MCF 10A (cell line): ENCODE measurements at regions not wholly inside any gene's neighbourhood (a gene's known extent, or its start where the extent isn't known, plus 50 kb on each side); places are given as distances from the start of the nearest gene placed in this dataset.

Experiments used
- BruUV-seq: library from RNA; stranded (reverse); fragments of 400-500 nt; replicated peaks from 2 replicates; lab custom pipeline; 2021; lab: Mats Ljungman, UMichigan
- CTCF ChIA-PET: fragments of 300-600 bp; sonication (Branson Sonifier 250); formaldehyde crosslinking; extraction: SDS; loops from one replicate; lab custom pipeline; 2021; ENCODE audit warnings: antibody characterized with exemption, inconsistent platforms; lab: Yijun Ruan, JAX
- POLR2A ChIA-PET: fragments of 300-600, 350-650 bp; sonication (Branson Sonifier 250); formaldehyde crosslinking; extraction: SDS; loops from one replicate; lab custom pipeline; 2020; ENCODE audit warnings: antibody characterized with exemption, inconsistent platforms; lab: Yijun Ruan, JAX
- DNase-seq: peaks from one replicate; pipeline ENCODE4 v3.0.0-alpha.2; 2018; ENCODE audit not compliant: unreplicated experiment
- H3K27ac Mint-ChIP-seq: one replicate; pipeline ENCODE4 v1.8.0; 2022; ENCODE audit warnings: mild to moderate bottlenecking, low read depth, mixed read lengths; ENCODE audit not compliant: unreplicated experiment
- H3K27me3 Mint-ChIP-seq: one replicate; pipeline ENCODE4 v1.8.0; 2022; ENCODE audit warnings: mixed read lengths; ENCODE audit not compliant: insufficient read depth, unreplicated experiment
- H3K36me3 Mint-ChIP-seq: one replicate; pipeline ENCODE4 v1.8.0; 2022; ENCODE audit warnings: mild to moderate bottlenecking, moderate library complexity, mixed read lengths; ENCODE audit not compliant: insufficient read depth, unreplicated experiment
- H3K4me1 Mint-ChIP-seq: one replicate; pipeline ENCODE4 v1.8.0; 2022; ENCODE audit warnings: mixed read lengths; ENCODE audit not compliant: insufficient read depth, unreplicated experiment
- H3K4me3 Mint-ChIP-seq: one replicate; pipeline ENCODE4 v1.8.0; 2022; ENCODE audit warnings: mild to moderate bottlenecking, moderate library complexity, mixed read lengths; ENCODE audit not compliant: unreplicated experiment
- H3K9me3 Mint-ChIP-seq: one replicate; pipeline ENCODE4 v1.8.0; 2022; ENCODE audit warnings: mixed read lengths; ENCODE audit not compliant: unreplicated experiment
- intact Hi-C: fragments of 100-400 bp; cut with micrococcal nuclease; formaldehyde crosslinking; loops from 2 replicates; pipeline ENCODE4 v1.14.1; 2022
- TF ChIP-seq, protein P1 (sequence below): fragments of 200-600 bp; IDR thresholded peaks from one replicate; pipeline ENCODE4 v1.8.0; 2022; ENCODE audit warnings: antibody characterized with exemption, mild to moderate bottlenecking; ENCODE audit not compliant: unreplicated experiment

DNA sequence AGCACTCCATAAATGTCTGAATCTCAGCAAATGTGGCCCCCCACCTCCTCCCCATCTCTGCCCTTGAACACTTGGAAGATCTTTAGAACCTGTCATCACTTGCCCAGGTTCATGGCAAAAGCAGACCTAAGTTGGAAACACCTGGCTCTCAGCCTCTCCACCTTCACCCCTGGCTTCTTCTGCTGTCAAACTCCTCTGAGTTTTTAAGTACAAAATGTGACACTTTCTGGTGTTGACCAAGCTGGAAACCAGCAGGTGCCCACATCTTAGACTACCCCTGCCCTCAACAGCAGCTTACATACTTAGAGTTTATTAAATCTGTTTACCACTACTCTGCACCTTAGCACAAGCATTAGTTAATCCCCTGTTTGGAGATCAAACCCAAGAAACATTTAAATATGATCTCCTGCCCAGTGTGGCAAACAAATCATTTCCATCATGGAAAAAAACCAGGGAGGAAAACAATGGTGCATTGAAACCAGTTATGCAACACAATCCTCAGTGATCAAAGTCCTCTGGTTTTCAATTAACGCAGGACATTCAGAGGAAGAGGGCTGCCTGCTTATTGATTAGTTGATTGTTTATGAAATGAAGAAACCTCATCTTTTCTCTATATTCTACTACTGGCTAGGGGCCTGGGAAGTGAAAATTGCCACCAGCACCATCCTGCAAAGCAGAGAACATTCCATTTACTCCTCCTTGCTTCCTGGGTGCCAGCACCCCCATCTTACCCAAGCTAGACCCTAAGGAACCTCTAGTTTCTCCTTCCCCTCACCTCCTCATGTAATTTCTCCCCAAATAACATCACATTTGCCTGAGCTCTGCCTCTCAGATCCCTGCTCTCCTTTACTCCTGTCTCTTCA lies 139.4 kb upstream of the RAB4A start:
- Mint-ChIP-seq H3K4me3 (no peak overlapping the region), H3K27ac (no peak overlapping the region), H3K4me1 (peaks cover 7% of the 10 kb centered on the region), H3K9me3 (peaks cover 14% of the 10 kb centered on the region), H3K27me3 (peaks cover 27% of the 10 kb centered on the region), H3K36me3 (no peaks in the 10 kb centered on the region)
- ChIA-PET POLR2A (interaction anchor here (0.6 kb wide), 1 partner anchor 10 kb away, joined by 3 read pairs; no protein-coding TSS in a partner anchor), CTCF (interaction anchor here (0.8 kb wide), 1 partner anchor 14 kb away, joined by 4 read pairs; no protein-coding TSS in a partner anchor)
- TF ChIP-seq, protein P1, sequence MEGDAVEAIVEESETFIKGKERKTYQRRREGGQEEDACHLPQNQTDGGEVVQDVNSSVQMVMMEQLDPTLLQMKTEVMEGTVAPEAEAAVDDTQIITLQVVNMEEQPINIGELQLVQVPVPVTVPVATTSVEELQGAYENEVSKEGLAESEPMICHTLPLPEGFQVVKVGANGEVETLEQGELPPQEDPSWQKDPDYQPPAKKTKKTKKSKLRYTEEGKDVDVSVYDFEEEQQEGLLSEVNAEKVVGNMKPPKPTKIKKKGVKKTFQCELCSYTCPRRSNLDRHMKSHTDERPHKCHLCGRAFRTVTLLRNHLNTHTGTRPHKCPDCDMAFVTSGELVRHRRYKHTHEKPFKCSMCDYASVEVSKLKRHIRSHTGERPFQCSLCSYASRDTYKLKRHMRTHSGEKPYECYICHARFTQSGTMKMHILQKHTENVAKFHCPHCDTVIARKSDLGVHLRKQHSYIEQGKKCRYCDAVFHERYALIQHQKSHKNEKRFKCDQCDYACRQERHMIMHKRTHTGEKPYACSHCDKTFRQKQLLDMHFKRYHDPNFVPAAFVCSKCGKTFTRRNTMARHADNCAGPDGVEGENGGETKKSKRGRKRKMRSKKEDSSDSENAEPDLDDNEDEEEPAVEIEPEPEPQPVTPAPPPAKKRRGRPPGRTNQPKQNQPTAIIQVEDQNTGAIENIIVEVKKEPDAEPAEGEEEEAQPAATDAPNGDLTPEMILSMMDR: no peak
- no peak for DNase-seq
- intact Hi-C loops: no loop called here
- BruUV-seq: no TSS peak

DNA sequence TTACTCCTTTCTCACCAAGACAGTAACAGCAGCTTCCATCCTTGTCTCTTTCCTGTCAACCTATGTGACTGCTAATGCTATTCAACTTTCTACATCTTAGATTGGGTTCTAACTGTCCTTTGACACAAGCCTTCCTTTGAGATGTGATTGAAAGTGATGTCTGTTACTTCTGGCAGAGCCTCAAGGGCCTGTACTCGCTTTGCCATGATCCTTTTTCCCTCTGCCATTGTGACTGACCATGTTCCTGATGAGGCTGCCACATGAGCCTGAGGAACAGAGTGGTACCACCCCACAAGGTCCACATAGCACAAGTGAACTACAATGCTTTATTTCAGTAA lies 138.8 kb upstream of the RAB4A start:
- peaks cover 4% of the 10 kb centered on the region for H3K4me1 Mint-ChIP-seq
- H3K27me3 Mint-ChIP-seq: peaks cover 27% of the 10 kb centered on the region
- DNase-seq: no peak
- BruUV-seq: no TSS peak
- no peak overlapping the region for H3K4me3 Mint-ChIP-seq
- no peaks in the 10 kb centered on the region for H3K36me3 Mint-ChIP-seq
- TF ChIP-seq, protein P1: no peak
- H3K9me3 Mint-ChIP-seq: peaks cover 14% of the 10 kb centered on the region
- ChIA-PET POLR2A (interaction anchor here (0.6 kb wide), 1 partner anchor 11 kb away, joined by 3 read pairs; no protein-coding TSS in a partner anchor), CTCF (interaction anchor here (0.8 kb wide), 1 partner anchor 14 kb away, joined by 4 read pairs; no protein-coding TSS in a partner anchor)
- H3K27ac Mint-ChIP-seq: no peak overlapping the region
- intact Hi-C loops: no loop called here

DNA sequence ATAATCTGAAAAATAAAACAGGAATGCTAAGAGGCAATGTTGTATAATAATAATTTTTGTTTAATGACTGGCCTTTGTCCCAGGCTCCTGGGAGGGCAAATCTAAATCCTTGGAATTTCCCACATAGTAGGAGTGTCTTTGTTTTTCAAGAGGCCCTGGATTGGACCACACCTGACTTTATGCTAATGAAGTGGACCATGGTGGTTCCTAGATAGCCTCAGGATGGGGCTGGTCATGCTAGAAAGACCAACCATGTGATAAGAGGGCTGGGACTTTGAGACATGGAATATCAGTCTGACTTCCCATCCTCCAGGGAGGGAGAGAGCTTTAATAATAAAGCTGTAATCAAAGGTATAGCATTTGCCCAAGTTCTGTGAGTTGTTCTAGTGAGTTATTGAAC lies 138.2 kb upstream of the RAB4A start:
- Mint-ChIP-seq H3K27ac (no peak overlapping the region), H3K4me3 (no peak overlapping the region), H3K9me3 (peaks cover 14% of the 10 kb centered on the region), H3K36me3 (no peaks in the 10 kb centered on the region), H3K4me1 (no peaks in the 10 kb centered on the region), H3K27me3 (peaks cover 27% of the 10 kb centered on the region)
- TF ChIP-seq, protein P1: no peak
- no peak for DNase-seq
- BruUV-seq: no TSS peak
- ChIA-PET CTCF (interaction anchor here (0.8 kb wide), 1 partner anchor 15 kb away, joined by 4 read pairs; no protein-coding TSS in a partner anchor), POLR2A (no interaction called here)
- intact Hi-C loops: no loop called here

DNA sequence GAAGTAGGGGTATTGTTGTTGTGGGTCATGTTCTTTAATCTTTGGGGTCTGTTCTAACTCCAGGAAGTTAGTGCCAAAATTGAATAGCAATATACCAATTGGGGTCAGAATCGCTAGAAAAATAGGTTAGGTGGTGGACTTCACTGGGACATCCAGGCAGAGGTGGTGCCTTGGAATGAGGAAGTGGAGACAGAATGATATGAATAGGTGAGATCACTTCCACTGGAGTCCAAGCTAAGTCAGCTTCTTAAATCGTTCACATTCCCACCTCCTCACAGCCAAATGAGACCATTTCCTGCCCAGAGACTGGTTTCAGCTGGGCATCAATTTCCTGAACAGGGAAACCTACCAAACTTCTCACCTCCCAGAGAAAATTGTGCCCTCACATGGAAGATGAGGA lies 137.8 kb upstream of the RAB4A start:
- Mint-ChIP-seq H3K27me3 (peaks cover 27% of the 10 kb centered on the region), H3K9me3 (peaks cover 14% of the 10 kb centered on the region), H3K4me1 (no peaks in the 10 kb centered on the region), H3K36me3 (no peaks in the 10 kb centered on the region), H3K4me3 (no peak overlapping the region), H3K27ac (no peak overlapping the region)
- TF ChIP-seq, protein P1: no peak
- intact Hi-C loops: no loop called here
- BruUV-seq: no TSS peak
- CTCF ChIA-PET: no interaction called here
- DNase-seq: no peak
- POLR2A ChIA-PET: no interaction called here
